Fibroblast of pulmonary artery (primary cell): ENCODE measurements at regions not wholly inside any gene's neighbourhood (a gene's known extent, or its start where the extent isn't known, plus 50 kb on each side); places are given as distances from the start of the nearest gene placed in this dataset.

Experiments
- DNase-seq: peaks from one replicate; pipeline ENCODE4 v3.0.0-alpha.2; 2010; ENCODE audit warnings: low read depth
- H3K4me3 ChIP-seq: replicated peaks from 2 replicates; pipeline ENCODE4 v1.5.1; 2011; ENCODE audit warnings: low read depth, mild to moderate bottlenecking, control low read depth, low read length, moderate library complexity
- TF ChIP-seq, protein P1 (sequence below): IDR thresholded peaks from 2 replicates; pipeline ENCODE4 v1.5.1; 2011; ENCODE audit warnings: mild to moderate bottlenecking, control low read depth, low read length, inconsistent platforms; ENCODE audit errors: missing control alignments

DNA sequence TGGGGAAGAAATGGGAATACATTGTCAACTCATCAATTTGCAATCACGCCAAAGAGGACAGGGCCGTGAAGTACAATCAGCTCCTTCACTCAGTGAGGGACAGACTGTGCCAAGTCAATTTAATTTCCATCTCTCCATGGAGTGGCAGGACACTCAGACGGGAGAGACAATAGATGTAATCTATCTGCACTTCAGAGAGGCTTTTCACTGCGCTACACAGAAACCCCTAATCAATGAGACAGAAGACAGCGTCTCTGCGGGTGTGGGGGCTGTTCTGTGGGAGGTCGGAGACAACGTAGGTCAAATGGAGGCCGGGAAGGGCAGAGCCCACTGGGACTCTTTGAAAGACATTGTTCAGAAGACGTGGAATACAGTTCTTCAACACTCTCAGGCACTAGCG is 541.0 kb upstream of the ADARB2 start:
- no peak for DNase-seq
- TF ChIP-seq, protein P1, sequence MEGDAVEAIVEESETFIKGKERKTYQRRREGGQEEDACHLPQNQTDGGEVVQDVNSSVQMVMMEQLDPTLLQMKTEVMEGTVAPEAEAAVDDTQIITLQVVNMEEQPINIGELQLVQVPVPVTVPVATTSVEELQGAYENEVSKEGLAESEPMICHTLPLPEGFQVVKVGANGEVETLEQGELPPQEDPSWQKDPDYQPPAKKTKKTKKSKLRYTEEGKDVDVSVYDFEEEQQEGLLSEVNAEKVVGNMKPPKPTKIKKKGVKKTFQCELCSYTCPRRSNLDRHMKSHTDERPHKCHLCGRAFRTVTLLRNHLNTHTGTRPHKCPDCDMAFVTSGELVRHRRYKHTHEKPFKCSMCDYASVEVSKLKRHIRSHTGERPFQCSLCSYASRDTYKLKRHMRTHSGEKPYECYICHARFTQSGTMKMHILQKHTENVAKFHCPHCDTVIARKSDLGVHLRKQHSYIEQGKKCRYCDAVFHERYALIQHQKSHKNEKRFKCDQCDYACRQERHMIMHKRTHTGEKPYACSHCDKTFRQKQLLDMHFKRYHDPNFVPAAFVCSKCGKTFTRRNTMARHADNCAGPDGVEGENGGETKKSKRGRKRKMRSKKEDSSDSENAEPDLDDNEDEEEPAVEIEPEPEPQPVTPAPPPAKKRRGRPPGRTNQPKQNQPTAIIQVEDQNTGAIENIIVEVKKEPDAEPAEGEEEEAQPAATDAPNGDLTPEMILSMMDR = no peak
- H3K4me3 ChIP-seq = no peak overlapping the region

DNA sequence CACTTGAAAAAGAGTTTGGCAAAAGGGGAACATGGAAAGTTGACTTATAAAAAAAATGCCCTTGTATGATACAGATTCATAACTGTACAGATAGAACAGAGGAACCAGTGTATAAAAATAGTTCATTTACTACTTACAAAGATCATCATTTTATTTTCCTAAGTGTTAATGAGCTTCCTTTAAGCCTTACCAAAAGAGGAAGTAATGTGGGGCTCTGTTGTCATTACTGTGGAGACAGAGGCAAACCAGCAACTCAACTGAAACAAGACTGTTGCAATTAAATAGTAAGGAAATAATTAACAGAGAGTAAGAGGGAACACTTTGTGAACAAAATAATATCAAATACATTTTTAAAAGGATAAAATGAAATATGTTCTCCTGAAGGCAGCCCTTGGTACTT is 526.2 kb upstream of the ADARB2 start:
- TF ChIP-seq, protein P1 = no peak
- DNase-seq = no peak
- H3K4me3 ChIP-seq = no peak overlapping the region

DNA sequence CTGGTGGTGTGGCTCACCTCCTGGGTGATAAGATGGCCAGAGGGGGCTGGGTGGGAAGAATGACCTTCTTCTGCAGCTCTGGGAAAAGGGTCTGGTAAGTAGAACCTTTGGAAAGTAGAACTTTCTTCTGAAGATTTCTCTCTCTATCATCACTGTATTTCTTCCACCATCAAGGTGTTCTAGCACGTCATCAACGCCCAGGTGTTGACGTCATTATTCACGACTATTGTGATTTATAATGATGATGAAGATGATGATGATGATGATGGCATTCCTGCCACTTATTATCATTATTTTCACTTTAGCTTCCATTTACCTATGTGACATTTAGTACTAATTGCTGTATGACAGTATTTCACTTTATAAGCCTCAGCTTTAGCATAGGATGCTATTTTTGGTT is 525.6 kb upstream of the ADARB2 start:
- TF ChIP-seq, protein P1 = no peak
- H3K4me3 ChIP-seq = no peak overlapping the region
- DNase-seq = no peak

- H3K4me3 ChIP-seq = no peak overlapping the region
- TF ChIP-seq, protein P1 = no peak
- no peak for DNase-seq
Measured at GRCh38 chr10:2262333-2262732, 525.0 kb upstream of the ADARB2 start.

- H3K4me3 ChIP-seq = no peak overlapping the region
- TF ChIP-seq, protein P1 = no peak
- no peak for DNase-seq
Measured at GRCh38 chr10:2256241-2256640, 518.9 kb upstream of the ADARB2 start.

DNA sequence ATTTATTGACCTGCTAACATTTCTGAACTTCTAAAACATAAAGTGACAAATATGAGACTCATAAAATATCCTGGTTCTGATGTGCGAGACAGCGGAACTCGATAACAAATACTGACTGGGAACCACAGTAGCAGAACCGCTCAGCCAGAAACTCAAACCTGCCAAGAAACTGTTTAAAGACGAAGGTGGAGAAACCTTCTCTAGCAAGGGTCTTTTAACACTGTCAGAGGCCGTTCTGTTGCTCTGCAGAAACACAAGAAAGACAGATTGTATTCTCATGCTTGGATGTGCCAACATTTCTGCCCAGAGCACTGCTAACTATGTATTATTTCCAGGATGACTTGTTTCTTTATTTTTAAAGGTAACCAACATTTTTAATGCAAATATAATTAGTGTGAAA is 514.8 kb upstream of the ADARB2 start:
- no peak for DNase-seq
- TF ChIP-seq, protein P1 = no peak
- no peak overlapping the region for H3K4me3 ChIP-seq

DNA sequence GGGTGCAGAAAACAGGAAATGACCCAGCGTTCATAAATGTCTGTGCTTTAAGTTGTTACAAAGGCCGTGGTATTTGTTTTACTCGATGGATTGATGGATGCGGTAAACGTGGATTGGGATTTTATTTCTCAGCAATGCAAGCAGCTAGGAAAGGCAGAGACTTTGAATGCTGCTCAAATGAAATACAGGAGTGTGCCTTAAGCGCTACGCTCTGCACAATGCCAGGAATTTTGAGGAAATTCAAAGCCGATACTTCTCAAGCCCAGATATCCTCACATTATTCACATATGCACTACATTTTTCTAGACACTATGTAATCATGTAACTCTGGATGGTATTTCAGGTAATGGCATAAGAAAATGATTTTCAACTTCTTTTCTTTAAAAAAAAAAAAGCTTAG is 514.3 kb upstream of the ADARB2 start:
- TF ChIP-seq, protein P1 = no peak
- no peak overlapping the region for H3K4me3 ChIP-seq
- DNase-seq = no peak
